Stimulated activated CD4-positive, alpha-beta T cell treated with anti-CD3 and anti-CD28 coated beads, Interleukin-12 subunit alpha, Interleukin-12 subunit beta, amount 100 ng/mL, for 4 hours (primary cell): ENCODE measurements at regions not wholly inside any gene's neighbourhood (a gene's known extent, or its start where the extent isn't known, plus 50 kb on each side); places are given as distances from the start of the nearest gene placed in this dataset.

Experiments used
- DNase-seq: peaks from one replicate; pipeline ENCODE4 v3.0.0-alpha.2; 2020

GRCh38 chr13:111503376-111503775 is 182.9 kb downstream of the TEX29 start:
- no peak for DNase-seq

- no peak for DNase-seq
Measured at GRCh38 chr13:111503905-111504695, 183.7 kb downstream of the TEX29 start.

- no peak for DNase-seq
Measured at GRCh38 chr13:111505175-111505777, 184.8 kb downstream of the TEX29 start.

- no peak for DNase-seq
Measured at GRCh38 chr13:111506125-111506524, 185.7 kb downstream of the TEX29 start.

- DNase-seq = no peak
Measured at GRCh38 chr13:111506621-111507020, 186.2 kb downstream of the TEX29 start.

- no peak for DNase-seq
Measured at GRCh38 chr13:111508164-111508870, 187.9 kb downstream of the TEX29 start.

GRCh38 chr13:111508902-111509509 is 188.6 kb downstream of the TEX29 start:
- no peak for DNase-seq

GRCh38 chr13:111510502-111511218 is 190.2 kb downstream of the TEX29 start:
- DNase-seq = no peak

- DNase-seq = no peak
Measured at GRCh38 chr13:111511219-111511732, 190.8 kb downstream of the TEX29 start.

- no peak for DNase-seq
Measured at GRCh38 chr13:111511805-111512504, 191.5 kb downstream of the TEX29 start.

- no peak for DNase-seq
Measured at GRCh38 chr13:111512707-111513106, 192.3 kb downstream of the TEX29 start.

- no peak for DNase-seq
Measured at GRCh38 chr13:111513766-111514609, 193.5 kb downstream of the TEX29 start.

GRCh38 chr13:111514610-111515306 is 194.3 kb downstream of the TEX29 start:
- no peak for DNase-seq

GRCh38 chr13:111515307-111515617 is 194.8 kb downstream of the TEX29 start:
- DNase-seq = no peak

GRCh38 chr13:111515635-111516034 is 195.2 kb downstream of the TEX29 start:
- no peak for DNase-seq

GRCh38 chr13:111516712-111517640 is 196.5 kb downstream of the TEX29 start:
- no peak for DNase-seq

- DNase-seq = no peak
Measured at GRCh38 chr13:111517641-111518010, 197.2 kb downstream of the TEX29 start.

- no peak for DNase-seq
Measured at GRCh38 chr13:111518161-111518792, 197.8 kb downstream of the TEX29 start.

GRCh38 chr13:111519041-111519440 is 198.6 kb downstream of the TEX29 start:
- no peak for DNase-seq
